DOHH2 (cell line): ENCODE measurements at regions not wholly inside any gene's neighbourhood (a gene's known extent, or its start where the extent isn't known, plus 50 kb on each side); places are given as distances from the start of the nearest gene placed in this dataset.

Experiments
- H3F3A ChIP-seq: fragments of 200-600 bp; sonication (generic), shearing (Covaris generic); 2 replicates; pipeline ENCODE4 v1.6.0; 2016; ENCODE audit warnings: antibody characterized with exemption, mild to moderate bottlenecking; ENCODE audit not compliant: control insufficient read depth, insufficient read depth
- H3K27ac ChIP-seq: fragments of 200-600 bp; sonication (generic); 2 replicates; pipeline ENCODE4 v1.5.1; 2014; ENCODE audit warnings: low read depth, mild to moderate bottlenecking, low read length, moderate library complexity
- H3K27me3 ChIP-seq: fragments of 200-600 bp; sonication (generic); 2 replicates; pipeline ENCODE4 v1.6.1; 2014; ENCODE audit warnings: mild to moderate bottlenecking, low read length, mixed read lengths; ENCODE audit not compliant: control insufficient read depth
- H3K36me3 ChIP-seq: fragments of 200-600 bp; sonication (generic); 2 replicates; pipeline ENCODE4 v1.6.1; 2014; ENCODE audit warnings: mild to moderate bottlenecking, low read length, moderate library complexity, mixed read lengths; ENCODE audit not compliant: control insufficient read depth
- H3K4me1 ChIP-seq: fragments of 200-600 bp; sonication (generic); 2 replicates; pipeline ENCODE4 v1.6.1; 2014; ENCODE audit warnings: mild to moderate bottlenecking, low read length, mixed read lengths; ENCODE audit not compliant: control insufficient read depth
- H3K4me2 ChIP-seq: fragments of 200-600 bp; sonication (generic); 2 replicates; pipeline ENCODE4 v1.6.0; 2014; ENCODE audit warnings: mild to moderate bottlenecking, low read length, moderate library complexity
- H3K4me3 ChIP-seq: fragments of 200-600 bp; sonication (generic); 2 replicates; pipeline ENCODE4 v1.5.1; 2014; ENCODE audit warnings: mild to moderate bottlenecking, low read length, mixed read lengths
- H3K79me2 ChIP-seq: fragments of 200-600 bp; sonication (generic); 2 replicates; pipeline ENCODE4 v1.6.1; 2014; ENCODE audit warnings: mild to moderate bottlenecking, low read length, mixed read lengths; ENCODE audit not compliant: control insufficient read depth
- H3K9me2 ChIP-seq: fragments of 200-600 bp; sonication (generic); replicated peaks from 2 replicates; pipeline ENCODE4 v1.6.1; 2014; ENCODE audit warnings: mild to moderate bottlenecking, low read length, mixed read lengths; ENCODE audit not compliant: control insufficient read depth
- H3K9me3 ChIP-seq: fragments of 200-600 bp; sonication (generic); 2 replicates; pipeline ENCODE4 v1.6.1; 2014; ENCODE audit warnings: antibody characterized with exemption, low read length, mixed read lengths; ENCODE audit not compliant: control insufficient read depth, insufficient read depth
- H4K20me1 ChIP-seq: fragments of 200-600 bp; sonication (generic); 2 replicates; pipeline ENCODE4 v1.6.0; 2014; ENCODE audit warnings: low read depth, mild to moderate bottlenecking, antibody characterized with exemption, low read length, moderate library complexity; ENCODE audit not compliant: control insufficient read depth, insufficient read depth
- CTCF ChIP-seq: fragments of 200-600 bp; sonication (generic); IDR thresholded peaks from one replicate; pipeline ENCODE4 v1.5.1; 2014; ENCODE audit warnings: antibody characterized with exemption, mild to moderate bottlenecking, low read depth, low read length; ENCODE audit not compliant: poor library complexity, severe bottlenecking
- EZH2phosphoT487 ChIP-seq: fragments of 200-600 bp; sonication (generic); IDR thresholded peaks from 2 replicates; pipeline ENCODE4 v1.6.1; 2017; ENCODE audit warnings: borderline replicate concordance, mild to moderate bottlenecking, antibody characterized with exemption, low read length, moderate library complexity, mixed read lengths

- Histone ChIP-seq H3K4me3 (no peak overlapping the region), H3K9me2 (no peaks in the 10 kb centered on the region), H3K27me3 (peaks cover 5% of the 10 kb centered on the region; the same call in 1 of the 2 replicates), H3K9me3 (no peaks in the 10 kb centered on the region), H4K20me1 (no peaks in the 10 kb centered on the region), H3F3A (no peaks in the 10 kb centered on the region), H3K4me2 (no peak overlapping the region), H3K27ac (no peak overlapping the region), H3K36me3 (no peaks in the 10 kb centered on the region), H3K4me1 (peaks cover 6% of the 10 kb centered on the region), H3K79me2 (no peaks in the 10 kb centered on the region)
- TF ChIP-seq EZH2phosphoT487 (no peak), CTCF (no peak)
These were observed 87.1 kb upstream of the CYP1B1 start for GRCh38 chr2:38163006-38163405.

- Histone ChIP-seq H3K27ac (no peak overlapping the region), H3K79me2 (no peaks in the 10 kb centered on the region), H3K9me2 (no peaks in the 10 kb centered on the region), H3K4me3 (no peak overlapping the region), H3K36me3 (no peaks in the 10 kb centered on the region), H3K4me2 (no peak overlapping the region), H4K20me1 (no peaks in the 10 kb centered on the region), H3K4me1 (peaks cover 6% of the 10 kb centered on the region), H3F3A (no peaks in the 10 kb centered on the region), H3K27me3 (peaks cover 5% of the 10 kb centered on the region), H3K9me3 (no peaks in the 10 kb centered on the region)
- TF ChIP-seq EZH2phosphoT487 = no peak
- no peak for TF ChIP-seq CTCF
These were observed 84.6 kb upstream of the CYP1B1 start for GRCh38 chr2:38160516-38160915.

DNA sequence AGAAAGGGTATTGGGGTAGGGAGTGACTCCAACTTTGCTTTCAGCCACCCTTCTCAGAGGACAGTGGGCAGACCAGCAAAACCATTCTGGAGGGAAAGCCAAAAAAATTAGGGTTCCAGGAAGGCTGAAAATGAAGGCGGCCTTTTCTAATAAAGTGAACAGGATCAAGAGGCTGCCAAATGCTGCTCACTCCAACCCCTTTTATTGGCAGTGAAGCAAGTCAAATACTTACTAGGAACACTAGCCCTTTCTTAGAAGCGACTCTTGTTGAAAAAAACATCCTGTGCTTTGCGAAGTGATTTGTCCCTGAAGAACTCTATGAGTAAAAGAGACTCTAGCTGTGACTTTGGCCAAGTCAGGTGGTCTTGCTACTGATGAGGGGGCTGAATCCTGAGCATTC lies 83.6 kb upstream of the CYP1B1 start:
- no peaks in the 10 kb centered on the region for H3K9me3 ChIP-seq
- no peaks in the 10 kb centered on the region for H3K36me3 ChIP-seq
- no peaks in the 10 kb centered on the region for H4K20me1 ChIP-seq
- peaks cover 1% of the 10 kb centered on the region for H3K4me1 ChIP-seq
- no peaks in the 10 kb centered on the region for H3F3A ChIP-seq
- no peak overlapping the region for H3K4me2 ChIP-seq
- no peaks in the 10 kb centered on the region for H3K79me2 ChIP-seq
- H3K27ac ChIP-seq = no peak overlapping the region
- H3K9me2 ChIP-seq = no peaks in the 10 kb centered on the region
- TF ChIP-seq CTCF (no peak), EZH2phosphoT487 (no peak)
- H3K27me3 ChIP-seq = peaks cover 7% of the 10 kb centered on the region
- no peak overlapping the region for H3K4me3 ChIP-seq

DNA sequence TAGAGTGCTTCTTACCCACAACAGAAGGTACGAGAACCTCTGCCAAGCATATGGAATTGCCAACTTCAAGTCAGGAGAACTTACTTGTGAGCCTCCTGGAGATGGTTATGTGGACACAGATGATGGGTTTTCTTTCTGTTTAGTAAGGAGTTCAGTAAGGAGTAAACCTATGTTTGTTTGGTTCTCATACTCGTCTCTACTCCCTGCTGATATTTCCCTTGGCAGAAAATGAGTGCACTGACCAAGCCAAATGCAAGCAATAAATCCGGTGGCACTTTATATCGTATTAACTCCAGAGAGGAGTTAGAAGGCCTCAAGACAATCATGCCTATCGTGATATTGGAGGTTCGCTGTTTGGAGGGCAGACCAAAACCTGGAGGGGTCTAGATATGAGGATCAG lies 83.2 kb upstream of the CYP1B1 start:
- Histone ChIP-seq H3K9me3 (no peaks in the 10 kb centered on the region), H3F3A (no peaks in the 10 kb centered on the region), H4K20me1 (no peaks in the 10 kb centered on the region), H3K4me1 (no peaks in the 10 kb centered on the region), H3K27ac (no peak overlapping the region), H3K4me2 (no peak overlapping the region), H3K79me2 (no peaks in the 10 kb centered on the region), H3K27me3 (peaks cover 11% of the 10 kb centered on the region), H3K36me3 (no peaks in the 10 kb centered on the region), H3K4me3 (no peak overlapping the region), H3K9me2 (no peaks in the 10 kb centered on the region)
- TF ChIP-seq CTCF (no peak), EZH2phosphoT487 (no peak)
